OCI-LY1 (cell line): ENCODE measurements at regions not wholly inside any gene's neighbourhood (a gene's known extent, or its start where the extent isn't known, plus 50 kb on each side); places are given as distances from the start of the nearest gene placed in this dataset.

ENCODE experiments used
- EZH2 ChIP-seq: fragments of 200-600 bp; sonication (generic), shearing (Covaris generic); IDR thresholded peaks from 2 replicates; pipeline ENCODE4 v1.8.0; 2017; ENCODE audit warnings: borderline replicate concordance, mixed run types, mild to moderate bottlenecking, antibody characterized with exemption, low read length, moderate library complexity, mixed read lengths
- TF ChIP-seq, protein P1 (sequence below): fragments of 200-600 bp; sonication (generic), shearing (Covaris generic); IDR thresholded peaks from 2 replicates; pipeline ENCODE4 v1.5.1; 2017; ENCODE audit warnings: mild to moderate bottlenecking, antibody characterized with exemption, low read length, moderate library complexity, mixed read lengths

DNA sequence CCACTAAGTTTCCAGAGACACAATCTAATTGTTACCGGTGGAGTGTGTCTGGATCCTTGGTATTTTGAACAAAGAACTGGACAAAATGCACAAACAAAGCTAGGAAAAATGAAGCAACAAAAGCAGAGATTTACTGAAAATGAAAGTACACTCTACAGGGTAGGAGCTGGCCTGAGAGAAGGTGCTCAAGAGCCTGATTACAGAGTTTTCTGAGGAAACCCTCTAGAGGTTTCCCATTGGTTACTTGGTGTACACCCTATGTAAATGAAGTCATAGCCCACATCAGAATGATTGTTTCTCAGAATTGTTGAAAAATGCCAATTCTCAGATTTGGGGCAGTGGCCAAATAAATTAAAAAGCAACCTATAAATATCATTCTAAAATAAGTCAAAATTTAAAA, 436.4 kb downstream of the KCNJ18 start:
- TF ChIP-seq, protein P1, sequence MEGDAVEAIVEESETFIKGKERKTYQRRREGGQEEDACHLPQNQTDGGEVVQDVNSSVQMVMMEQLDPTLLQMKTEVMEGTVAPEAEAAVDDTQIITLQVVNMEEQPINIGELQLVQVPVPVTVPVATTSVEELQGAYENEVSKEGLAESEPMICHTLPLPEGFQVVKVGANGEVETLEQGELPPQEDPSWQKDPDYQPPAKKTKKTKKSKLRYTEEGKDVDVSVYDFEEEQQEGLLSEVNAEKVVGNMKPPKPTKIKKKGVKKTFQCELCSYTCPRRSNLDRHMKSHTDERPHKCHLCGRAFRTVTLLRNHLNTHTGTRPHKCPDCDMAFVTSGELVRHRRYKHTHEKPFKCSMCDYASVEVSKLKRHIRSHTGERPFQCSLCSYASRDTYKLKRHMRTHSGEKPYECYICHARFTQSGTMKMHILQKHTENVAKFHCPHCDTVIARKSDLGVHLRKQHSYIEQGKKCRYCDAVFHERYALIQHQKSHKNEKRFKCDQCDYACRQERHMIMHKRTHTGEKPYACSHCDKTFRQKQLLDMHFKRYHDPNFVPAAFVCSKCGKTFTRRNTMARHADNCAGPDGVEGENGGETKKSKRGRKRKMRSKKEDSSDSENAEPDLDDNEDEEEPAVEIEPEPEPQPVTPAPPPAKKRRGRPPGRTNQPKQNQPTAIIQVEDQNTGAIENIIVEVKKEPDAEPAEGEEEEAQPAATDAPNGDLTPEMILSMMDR: no peak
- no peak for TF ChIP-seq EZH2
